GM13977 (cell line): ENCODE measurements at regions not wholly inside any gene's neighbourhood (a gene's known extent, or its start where the extent isn't known, plus 50 kb on each side); places are given as distances from the start of the nearest gene placed in this dataset.
"Not testable (repeated sequence)": the region's sequence is repeated elsewhere in the genome, so short reads cannot be mapped to it uniquely, and the experiment has no call there.

ENCODE experiments used
- DNase-seq: peaks from one replicate; pipeline ENCODE4 v3.0.0; 2012; ENCODE audit warnings: low spot score
- in situ Hi-C: fragments of 300-500 bp; cut with MboI; formaldehyde crosslinking; loops from one replicate; pipeline ENCODE4 v1.12.0; 2022; ENCODE audit warnings: low sequenced_read_pairs, low pct_unique_long_range_greater_than_20kb, mixed read lengths, inconsistent platforms; ENCODE audit not compliant: unreplicated experiment
- TF ChIP-seq, protein P1 (sequence below): IDR thresholded peaks from 2 replicates; pipeline ENCODE4 v1.5.1; 2012; ENCODE audit warnings: mild to moderate bottlenecking, control low read depth; ENCODE audit not compliant: insufficient read depth; ENCODE audit errors: extremely low read depth, missing control alignments

DNA sequence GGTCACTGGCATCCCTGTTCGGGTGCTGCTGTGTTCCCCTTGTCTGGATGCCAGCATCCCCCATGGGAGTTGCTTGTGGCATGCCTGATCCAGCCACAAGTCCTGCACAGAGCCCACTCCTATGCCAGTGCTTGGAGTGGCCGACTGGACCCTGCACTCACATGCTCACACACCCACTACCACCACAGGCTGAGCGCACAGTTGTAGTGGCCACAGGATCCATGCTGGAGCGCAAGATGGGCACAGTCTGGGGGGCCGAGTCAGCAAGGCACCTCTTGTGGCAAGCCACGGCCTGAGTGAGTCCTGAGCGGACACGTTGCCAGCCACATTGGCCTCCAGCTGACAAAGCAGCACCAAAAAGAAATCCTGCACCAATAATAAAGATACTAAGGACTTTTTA is 661.6 kb upstream of the TMPRSS15 start:
- TF ChIP-seq, protein P1, sequence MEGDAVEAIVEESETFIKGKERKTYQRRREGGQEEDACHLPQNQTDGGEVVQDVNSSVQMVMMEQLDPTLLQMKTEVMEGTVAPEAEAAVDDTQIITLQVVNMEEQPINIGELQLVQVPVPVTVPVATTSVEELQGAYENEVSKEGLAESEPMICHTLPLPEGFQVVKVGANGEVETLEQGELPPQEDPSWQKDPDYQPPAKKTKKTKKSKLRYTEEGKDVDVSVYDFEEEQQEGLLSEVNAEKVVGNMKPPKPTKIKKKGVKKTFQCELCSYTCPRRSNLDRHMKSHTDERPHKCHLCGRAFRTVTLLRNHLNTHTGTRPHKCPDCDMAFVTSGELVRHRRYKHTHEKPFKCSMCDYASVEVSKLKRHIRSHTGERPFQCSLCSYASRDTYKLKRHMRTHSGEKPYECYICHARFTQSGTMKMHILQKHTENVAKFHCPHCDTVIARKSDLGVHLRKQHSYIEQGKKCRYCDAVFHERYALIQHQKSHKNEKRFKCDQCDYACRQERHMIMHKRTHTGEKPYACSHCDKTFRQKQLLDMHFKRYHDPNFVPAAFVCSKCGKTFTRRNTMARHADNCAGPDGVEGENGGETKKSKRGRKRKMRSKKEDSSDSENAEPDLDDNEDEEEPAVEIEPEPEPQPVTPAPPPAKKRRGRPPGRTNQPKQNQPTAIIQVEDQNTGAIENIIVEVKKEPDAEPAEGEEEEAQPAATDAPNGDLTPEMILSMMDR, result no peak
- no peak for DNase-seq
- in situ Hi-C loops, result no loop called here

DNA sequence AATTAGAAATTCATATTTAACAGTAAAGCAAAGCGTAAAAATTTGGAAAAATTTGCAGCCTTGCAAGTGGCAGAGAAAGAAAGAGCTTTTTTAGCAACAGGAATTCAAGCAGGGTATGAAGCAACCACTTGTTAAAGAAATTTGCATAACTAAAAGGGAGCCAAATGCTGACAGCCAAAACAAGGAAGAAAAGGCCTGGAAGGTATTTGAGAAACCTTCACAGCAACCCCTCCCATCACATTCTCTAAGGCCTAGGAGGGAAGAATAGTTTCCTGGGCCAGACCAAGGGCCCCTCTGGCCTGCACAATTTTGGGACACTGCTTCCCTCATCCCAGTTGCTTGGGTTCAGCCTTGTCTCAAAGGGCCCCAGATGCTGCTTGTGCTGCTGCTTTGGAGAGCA is 672.4 kb upstream of the TMPRSS15 start:
- in situ Hi-C loops, result no loop called here

DNA sequence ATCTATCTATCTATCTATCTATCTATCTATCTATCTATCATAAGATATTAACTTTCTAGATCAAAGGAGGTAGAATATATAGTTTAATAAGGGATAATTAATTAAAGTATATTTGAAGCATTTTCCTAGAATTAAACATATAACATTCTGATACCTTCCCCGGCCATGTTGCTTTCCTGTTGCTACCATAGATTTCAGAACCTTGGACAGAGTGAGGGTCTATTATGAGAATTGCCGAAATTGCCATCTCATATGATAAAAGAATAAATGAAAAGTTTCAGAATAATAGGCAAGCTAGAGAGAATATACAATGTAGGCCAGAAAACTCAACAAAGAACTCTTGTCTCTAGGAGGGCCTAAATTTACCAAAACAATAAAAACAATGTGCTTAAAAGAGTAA is 706.1 kb upstream of the TMPRSS15 start:
- no peak for DNase-seq
- TF ChIP-seq, protein P1, result no peak
- in situ Hi-C loops, result no loop called here

More for the DNA sequence above, 672.4 kb upstream of the TMPRSS15 start:
- no peak for DNase-seq
- TF ChIP-seq, protein P1, result no peak

DNA sequence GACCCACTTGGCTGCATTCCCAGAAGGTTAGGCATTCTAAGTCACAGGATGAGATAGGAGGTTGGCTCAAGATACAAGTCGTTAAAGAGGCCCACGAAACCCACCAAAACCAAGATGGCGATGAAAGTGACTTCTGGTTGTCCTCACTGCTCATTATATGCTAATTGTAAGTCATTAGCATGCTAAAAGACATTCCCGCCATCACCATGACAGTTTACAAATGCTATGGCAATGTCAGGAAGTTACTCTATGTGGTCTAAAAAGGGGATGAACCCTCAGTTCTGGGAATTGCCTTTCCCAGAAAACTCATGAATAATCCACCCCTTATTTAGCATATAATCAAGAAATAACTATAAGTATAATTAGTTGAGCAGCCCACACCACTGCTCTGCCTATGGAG is 715.7 kb upstream of the TMPRSS15 start:
- DNase-seq, in situ Hi-C loops: not testable (repeated sequence)

DNA sequence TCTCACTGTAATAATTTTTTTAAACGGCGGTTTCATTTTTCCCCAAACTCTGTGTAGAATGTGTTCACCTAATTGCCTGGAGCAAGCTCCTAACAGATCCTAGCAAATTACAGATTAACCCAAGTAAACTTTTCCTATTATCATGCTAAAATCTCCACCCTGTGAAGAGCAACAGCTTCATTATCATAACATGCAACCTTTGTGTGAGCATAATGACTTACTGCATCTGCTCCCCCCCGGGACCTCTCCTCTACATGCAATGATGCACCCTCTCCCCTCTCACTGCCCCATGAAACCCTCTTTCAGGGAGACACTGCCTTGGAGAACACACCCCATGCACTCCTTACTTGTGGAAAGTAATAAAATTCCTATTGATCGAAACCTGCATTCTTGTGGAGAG is 717.0 kb upstream of the TMPRSS15 start:
- TF ChIP-seq, protein P1, result no peak
- in situ Hi-C loops, result no loop called here
- no peak for DNase-seq

DNA sequence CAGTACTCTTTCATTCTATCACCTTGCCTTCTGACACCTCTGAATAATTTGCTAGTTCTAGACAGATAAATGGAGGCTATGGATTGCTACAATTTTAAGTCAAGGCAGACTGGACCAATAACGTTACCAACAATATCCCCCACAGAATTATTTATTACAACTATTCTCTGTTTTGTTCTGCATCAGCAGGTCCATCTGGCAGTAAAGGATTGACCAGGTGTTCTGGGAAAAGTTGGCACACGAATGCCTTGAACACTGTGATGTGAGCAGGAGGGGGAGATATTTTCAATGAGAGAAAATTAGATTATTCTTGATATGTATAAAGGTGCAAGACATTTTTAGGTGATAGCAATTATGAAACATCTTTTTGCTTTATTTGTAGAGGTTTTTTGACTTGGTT is 718.8 kb upstream of the TMPRSS15 start:
- TF ChIP-seq, protein P1, result no peak
- in situ Hi-C loops, result no loop called here
- no peak for DNase-seq

DNA sequence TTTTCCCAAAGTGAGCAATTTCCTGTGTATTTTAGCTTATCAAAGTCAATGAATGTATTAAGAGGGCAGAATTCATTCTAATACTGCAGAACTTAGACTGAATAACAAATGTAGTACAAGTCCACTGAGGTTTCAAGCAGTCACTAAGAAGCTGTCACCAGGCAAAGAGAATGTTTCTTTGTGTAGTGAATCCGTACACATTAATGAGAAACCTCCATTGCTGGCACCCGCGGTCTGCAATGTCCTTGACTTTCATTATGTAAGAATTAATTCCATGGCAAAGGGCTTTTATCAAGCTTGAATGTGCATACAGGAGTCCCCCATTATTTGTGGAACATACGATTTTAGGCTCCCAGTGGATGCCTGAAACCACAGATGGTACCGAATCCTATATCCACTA is 719.5 kb upstream of the TMPRSS15 start:
- in situ Hi-C loops, result no loop called here
- no peak for DNase-seq
- TF ChIP-seq, protein P1, result no peak
